ENCODE measurements at regions not wholly inside any gene's neighbourhood (a gene's known extent, or its start where the extent isn't known, plus 50 kb on each side); places are given as distances from the start of the nearest gene placed in this dataset.
"Not testable (repeated sequence)": the region's sequence is repeated elsewhere in the genome, so short reads cannot be mapped to it uniquely, and the experiment has no call there.

DNA sequence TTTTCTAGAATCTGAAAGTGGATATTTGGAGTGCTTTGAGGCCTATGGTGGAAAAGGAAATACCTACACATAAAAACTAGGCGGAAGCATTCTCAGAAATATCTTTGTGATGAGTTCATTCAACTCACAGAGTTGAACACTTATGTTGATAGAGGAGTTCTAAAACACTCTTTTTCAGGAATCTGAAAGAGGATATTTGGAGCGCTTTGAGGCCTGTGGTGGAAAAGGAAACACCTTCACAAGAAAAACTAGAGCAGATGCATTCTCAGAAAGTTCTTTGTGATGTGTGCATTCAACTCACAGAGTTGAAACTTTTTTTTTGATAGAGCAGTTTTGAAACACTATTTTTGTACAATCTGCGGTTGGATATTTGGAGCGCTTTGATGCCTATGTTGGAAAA, 1250.0 kb upstream of the DEFB115 start:
- H3K27me3 Mint-ChIP-seq; H3K27me3 ChIP-seq (ENCODE audit: insufficient read depth, low read length, poor library complexity, severe bottlenecking); H3K4me3 ChIP-seq (ENCODE audit: low read length); H3K36me3 ChIP-seq (ENCODE audit: insufficient read depth, low read length); CTCF ChIA-PET; H3K4me3 Mint-ChIP-seq; H3K27ac ChIP-seq (ENCODE audit: low read depth, low read length); H3K36me3 Mint-ChIP-seq; H3K9me3 Mint-ChIP-seq; H3K4me1 Mint-ChIP-seq; H3K4me1 ChIP-seq (ENCODE audit: insufficient read depth, low read length); H3K27ac Mint-ChIP-seq; H3K9me3 ChIP-seq (ENCODE audit: low read length); POLR2A ChIA-PET: not testable (repeated sequence)
- DNase-seq = peak in 3 of 5 donors; percentile 0 to 1 (median 0)
